GM21529 (cell line): ENCODE measurements at regions not wholly inside any gene's neighbourhood (a gene's known extent, or its start where the extent isn't known, plus 50 kb on each side); places are given as distances from the start of the nearest gene placed in this dataset.
A peak's percentile ranks its signal among the peaks of the same experiment; 100 is the strongest.

Experiments used
- ATAC-seq: cut with Tn5 transposase; IDR thresholded peaks from one replicate; pipeline ENCODE4 v1.9.1; 2021; ENCODE audit not compliant: unreplicated experiment

DNA sequence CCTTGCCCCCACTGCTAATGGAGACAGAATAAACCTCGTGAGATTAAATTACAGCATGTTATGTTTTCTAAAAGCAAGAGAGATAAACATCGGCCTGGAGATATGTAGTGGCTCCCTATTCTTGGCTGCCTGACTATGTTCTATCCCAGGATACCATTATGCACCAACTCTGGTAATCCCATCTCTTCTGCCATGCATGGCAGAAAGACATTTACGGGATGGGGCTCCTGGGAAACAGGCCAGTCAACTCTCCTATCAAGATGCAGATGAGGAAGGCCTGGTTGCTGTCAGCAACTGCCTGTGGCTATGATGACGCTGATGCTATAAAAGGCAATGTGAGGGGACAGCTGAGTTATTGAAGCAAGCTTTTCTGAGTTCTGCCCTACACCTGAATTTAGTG is 166.2 kb upstream of the VCX3A start:
- no peak for ATAC-seq

DNA sequence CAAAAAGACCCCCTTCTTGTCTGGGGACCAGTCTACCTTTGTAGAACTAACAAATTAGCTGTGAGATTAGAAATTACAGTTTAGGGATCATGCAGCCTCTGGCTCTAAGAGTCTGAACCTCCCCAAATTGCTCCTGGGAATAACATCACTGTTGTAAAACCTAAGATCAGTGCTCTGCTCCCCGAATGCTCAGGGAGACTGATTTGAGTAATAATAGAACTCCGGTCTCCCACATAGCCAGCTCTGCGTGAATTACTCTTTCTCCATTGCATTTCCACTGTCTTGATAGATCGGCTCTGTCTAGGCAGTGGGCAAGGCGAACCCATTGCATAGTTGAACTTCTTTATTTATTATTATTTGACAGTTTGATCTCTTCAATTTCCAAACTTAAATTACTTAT is 160.8 kb upstream of the VCX3A start:
- ATAC-seq, result no peak

DNA sequence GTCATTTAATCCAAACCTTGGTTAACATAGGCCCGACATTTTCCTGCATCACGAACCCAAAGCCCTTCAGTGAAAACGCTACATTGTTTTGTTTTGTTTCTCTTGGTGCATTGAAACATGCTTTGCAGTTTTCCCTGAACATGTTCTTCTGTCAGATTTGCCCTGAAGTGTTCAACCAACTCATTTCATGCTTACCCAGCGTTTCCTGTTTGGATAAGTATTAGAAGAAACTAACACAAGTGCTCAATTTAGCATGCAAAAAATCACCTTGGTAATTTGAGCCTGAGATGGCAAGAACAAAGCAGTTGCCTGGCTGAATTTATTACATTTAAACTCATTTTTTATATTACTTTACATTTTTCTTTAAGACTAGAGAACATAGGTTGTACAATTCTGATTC is 160.1 kb upstream of the VCX3A start:
- no peak for ATAC-seq

DNA sequence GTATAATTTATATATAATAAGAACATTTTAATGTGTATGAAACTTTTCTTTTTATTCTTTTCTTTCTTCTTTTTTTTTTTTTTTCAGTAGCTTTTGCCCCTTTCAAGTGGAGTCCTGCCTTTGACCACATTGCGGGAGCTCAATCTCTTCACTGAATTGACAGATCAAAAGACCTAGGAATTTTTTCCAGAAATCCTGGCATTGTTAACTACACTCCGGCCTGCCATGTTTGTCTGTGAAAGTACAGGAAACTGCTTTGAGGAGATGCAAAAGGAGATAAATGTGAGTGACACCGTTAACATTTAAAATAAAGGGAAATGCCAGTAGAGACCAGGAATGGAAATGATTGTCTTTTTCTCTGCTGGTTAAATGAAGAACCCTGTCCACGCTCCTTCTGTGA is 159.3 kb upstream of the VCX3A start:
- ATAC-seq, result no peak

DNA sequence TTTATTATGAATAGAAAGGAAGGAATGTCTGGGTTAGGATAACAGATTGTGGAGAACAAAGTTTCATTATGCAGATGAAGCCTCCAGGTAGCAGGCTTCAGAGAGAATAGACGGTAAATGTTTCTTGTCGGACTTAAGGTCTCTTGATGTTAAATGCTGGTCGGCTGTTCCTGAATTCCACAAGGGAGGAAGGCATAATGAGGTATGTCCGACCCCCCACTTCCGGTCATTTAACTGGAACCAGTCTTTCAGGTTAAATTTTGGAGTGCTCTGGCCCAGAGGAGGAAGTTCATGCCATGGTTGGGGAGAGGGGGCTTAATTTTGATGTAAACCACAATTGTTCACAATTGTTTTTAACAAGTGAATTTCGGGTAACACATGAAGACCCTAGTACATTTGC is 158.1 kb upstream of the VCX3A start:
- no peak for ATAC-seq

DNA sequence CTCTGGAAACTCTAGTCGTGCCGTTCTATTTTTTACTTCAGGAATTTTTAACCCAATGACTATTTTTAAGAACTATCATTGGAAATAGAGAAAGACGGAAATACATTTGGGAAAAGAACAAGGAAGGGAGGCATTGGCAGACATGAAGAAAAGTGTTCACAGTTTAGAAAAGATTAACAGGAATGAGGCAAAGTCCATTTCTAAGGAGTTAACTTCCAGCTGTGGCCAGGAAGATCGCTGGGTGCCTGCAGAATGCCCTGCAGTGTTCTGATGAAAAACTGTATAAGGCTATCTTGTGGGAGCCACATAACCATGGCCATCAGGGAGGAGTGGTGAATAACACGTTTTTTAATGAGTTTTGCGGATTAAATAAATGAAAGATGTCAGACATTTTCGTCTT is 150.6 kb upstream of the VCX3A start:
- no peak for ATAC-seq

DNA sequence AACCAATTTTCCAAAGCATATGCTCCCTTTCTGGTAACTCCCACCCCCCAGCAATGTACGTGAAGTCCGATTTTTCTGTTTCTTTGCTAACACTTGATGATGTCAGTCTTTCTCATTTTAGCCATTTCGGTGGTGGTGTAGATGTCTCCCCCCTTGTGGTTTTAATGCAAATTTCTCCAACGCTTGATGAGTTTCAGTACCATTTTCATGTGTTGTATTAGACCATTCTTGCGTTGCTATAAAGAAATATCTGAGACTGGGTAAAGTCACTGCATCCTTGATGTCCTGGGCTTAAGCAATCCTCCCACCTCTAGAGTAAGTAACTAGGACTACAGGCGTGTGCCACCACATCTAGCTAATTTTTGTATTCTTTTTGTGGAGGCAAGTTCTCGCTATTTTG is 148.4 kb upstream of the VCX3A start:
- peak; percentile 52 for ATAC-seq

DNA sequence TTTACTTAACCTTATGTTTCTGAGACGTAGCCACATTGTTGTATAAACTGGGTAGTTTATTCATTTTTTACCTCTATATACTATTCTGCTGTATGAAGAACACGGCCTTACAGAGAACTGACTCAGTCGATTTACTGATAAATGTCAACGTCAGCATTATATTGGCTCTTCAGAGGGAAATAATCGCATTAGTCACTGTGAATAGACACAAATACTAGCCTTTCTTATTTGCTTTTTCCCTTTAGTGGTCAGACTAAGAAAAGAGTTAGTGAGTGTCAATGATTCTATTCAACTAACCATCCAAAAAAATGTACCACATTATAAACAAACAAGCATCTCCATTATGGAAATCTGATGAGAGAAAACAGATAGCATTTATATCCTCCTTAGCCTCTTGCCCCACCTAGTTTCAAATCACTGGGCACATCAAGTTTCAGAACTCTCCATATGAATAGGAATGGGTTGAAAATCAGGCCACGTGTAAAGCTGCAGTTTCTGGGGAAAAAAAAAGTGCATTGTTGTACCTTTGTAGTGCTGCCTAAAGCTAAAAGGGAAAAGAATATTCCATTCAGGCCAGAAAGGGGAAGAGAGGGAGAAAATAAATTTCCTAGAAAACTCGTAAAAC is 146.7 kb upstream of the VCX3A start:
- ATAC-seq, result no peak

DNA sequence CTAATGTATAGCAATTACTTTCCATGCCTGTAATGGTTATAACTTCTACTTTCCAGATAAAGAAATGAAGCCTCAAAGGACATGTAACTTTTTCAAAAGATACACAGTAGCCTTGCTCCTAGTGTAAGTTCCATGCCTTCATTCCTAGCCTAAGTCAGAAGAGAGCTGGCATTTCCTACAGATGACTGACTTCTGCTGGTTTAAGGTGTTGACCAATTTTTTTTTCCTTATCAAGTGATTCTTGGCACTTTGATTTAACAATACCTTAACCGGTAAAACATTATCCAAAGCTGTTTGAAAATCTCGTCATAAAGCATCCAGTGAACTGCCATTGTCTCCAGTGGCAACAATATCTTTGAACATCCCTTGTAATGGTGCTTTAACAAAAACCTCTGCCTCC is 145.1 kb upstream of the VCX3A start:
- ATAC-seq, result no peak

DNA sequence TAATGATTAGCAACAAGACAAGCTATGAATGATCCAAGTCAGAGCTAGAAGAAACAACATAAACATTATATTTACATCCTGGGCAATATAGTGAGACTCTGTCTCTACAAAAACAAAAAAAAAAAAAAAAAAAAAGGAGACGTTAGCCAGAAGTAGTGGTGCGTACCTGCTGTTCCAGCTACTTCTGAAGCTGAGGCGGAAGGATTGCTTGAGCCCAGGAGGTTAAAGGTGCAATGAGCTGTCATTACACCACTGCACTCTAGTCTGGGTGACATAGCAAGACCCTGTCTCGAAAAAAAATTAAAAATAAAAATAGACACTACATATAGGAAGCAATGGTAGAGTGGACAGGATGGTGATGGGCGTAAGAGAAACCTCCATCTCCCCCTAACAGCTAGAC is 144.6 kb upstream of the VCX3A start:
- ATAC-seq, result no peak

DNA sequence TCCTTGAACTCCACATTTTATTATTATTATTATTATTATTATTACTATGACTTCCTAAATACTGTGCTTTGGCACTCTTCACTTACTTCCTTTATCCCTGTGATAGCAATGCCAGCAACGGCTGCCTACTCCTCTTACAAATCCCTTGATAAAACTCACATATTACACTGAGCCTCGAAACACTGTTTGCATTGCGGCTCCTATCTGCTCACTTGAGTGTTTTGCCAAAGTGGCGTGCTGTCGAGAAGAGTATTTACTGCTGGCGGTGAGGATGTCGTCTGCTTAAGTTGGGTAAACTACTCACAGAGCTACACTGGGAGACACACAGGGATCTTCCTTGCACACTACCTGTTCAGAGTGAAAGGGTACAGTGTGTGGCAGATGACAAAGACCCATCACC is 143.4 kb upstream of the VCX3A start:
- ATAC-seq, result no peak

DNA sequence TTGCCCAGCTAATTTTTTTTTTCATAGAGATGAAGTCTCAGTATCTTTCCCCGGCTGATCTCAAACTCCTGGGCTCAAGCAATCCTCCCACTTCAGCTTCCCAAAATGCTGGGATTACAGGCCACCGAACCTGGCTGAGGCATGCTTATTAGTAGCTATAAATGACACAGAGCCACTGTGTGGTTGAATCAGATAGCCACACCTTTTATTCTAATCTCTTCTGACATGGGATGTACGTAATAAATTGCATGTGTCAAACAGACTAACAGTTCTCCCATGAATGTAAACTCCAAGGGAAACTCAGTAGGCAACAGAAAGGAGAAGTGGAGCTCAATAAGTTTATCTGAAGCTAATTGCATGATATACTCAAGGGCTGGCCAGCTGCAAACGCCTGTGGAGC is 139.8 kb upstream of the VCX3A start:
- ATAC-seq, result no peak

DNA sequence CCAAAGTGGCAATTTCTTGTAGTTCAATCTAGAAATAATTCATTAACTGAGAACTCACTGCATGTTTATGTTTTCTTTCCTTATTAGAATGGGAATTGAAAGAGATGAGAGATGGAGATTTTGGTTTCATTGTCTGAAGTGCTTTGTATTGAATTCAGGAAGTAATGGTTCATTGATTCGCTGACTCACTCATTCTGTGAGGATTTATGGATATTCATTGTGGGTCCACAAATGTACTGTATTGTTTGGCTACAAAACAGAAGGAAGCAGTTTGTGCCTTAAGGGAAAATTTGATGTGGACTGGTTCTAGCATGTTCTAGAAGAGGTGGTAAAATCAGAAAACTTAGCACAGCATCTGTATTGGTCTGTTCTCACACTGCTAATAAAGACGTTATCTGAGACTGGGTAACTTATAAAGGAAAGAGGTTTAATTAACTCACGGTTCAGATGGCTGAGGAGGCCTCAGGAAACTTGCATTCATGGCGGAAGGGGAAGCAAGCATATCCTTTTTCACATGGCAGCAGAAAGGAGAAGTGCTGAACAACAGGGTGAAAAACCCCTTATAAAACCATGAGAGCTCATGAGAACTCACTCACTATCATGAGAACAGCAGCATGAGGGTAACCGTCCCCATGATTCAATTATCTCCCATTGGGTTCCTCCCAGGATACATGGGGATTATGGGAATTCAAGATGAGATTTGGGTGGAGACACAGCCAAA is 132.3 kb upstream of the VCX3A start:
- ATAC-seq, result peak; percentile 76

DNA sequence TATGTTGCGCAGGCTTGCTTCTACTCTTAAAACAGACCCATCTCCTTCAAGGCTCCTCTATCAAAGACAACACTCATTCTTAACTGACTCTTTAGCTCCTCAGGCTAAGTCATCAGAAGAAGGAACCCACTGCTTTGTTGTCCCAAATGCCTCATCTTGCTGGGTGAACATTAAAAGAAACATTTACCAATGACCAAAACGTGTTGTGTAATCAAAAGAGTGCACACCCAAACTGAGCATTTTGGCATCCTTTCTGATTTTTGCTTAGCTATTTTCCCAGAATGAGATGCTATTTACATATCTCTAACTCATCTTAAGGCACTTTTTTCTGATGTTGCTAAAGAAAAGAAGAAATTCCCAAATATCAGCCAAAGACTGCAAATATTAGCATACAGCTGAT is 131.7 kb upstream of the VCX3A start:
- ATAC-seq, result no peak

DNA sequence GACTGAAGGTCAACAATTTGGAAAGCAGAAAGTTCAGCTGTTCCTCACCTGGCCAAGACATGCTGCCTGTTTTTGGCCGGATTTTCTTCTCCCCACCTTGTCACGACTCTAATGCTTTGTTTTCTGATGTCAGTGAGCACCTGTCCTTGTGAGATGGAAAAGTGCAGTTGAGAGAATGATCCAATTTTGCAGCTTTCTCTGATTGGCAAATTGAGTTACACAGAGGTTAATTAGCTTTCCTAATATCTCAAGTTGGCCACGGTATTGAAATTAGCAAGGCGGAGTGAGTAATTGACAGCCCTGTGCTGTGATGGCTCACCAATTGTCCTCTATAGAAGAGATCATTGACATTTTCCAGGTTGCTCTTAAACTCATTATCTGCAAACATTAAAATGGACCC is 126.8 kb upstream of the VCX3A start:
- ATAC-seq, result no peak

DNA sequence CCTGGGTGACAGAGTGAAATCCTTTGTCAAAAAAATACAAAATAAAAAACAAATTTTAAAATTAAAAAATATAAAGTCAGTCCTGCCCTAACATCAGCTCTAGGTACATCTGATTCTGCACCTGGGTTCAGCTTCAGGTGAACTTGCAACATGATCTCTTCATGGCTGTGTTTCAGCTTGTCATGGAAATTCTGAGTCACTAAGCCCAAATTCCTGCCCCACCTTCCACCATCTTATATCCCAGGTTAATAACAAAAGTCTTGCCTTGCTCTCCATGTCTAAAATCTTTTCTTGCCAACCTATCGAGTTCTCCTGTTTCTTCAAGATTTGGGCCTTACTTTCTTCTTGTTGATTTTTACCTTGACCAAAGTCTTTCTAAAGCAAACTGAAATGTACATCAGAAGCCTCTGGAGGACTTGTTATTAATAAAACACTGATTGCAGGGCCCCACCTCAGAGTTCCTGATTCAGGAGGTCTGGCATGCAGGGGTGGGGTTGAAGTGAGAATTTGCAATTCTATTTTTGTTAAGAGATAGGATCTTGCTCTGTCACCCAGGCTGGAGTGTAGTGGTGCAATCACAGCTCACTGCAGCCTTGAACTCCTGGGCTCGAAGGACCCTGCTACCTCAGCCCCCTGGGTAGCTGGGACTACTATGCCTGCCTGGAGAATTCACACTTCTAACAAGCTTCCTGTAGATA is 125.8 kb upstream of the VCX3A start:
- no peak for ATAC-seq

DNA sequence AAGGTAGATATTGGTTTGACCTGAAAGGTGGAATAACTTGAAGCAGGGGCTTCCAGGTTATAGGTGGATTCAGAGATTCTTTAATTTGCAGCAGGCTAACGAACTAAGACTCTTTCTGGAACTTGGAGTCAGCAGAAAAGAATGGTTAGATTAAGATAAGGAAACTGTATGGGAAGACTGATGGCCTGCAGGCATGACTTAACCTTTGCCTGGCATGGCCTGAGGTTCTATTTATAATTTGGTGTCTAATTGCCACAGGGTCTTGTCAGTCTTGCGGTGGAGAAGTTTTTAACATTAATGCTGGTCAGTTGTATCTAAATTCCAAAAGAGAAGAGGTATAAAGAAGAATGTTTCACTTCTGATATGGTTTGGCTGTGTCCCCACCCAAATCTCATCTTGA is 110.3 kb upstream of the VCX3A start:
- ATAC-seq, result no peak

DNA sequence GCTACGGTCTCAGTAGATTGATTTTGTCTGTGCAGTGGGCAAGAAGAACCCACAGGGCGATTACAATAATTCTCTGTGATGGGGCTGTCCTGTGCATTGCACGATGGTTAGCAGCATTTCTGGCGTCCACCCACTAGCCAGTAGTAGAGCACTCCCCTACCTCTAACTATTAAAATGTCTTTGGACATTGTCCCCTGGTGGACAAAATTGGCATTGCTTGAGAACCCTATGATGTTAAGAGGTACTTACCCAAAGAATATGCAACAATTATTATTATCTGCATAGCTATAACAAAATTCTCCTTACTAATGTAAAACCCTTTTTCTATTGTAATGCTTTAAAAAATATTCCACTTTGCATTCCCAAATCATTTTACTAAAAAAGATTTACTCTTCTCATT is 109.5 kb upstream of the VCX3A start:
- no peak for ATAC-seq

DNA sequence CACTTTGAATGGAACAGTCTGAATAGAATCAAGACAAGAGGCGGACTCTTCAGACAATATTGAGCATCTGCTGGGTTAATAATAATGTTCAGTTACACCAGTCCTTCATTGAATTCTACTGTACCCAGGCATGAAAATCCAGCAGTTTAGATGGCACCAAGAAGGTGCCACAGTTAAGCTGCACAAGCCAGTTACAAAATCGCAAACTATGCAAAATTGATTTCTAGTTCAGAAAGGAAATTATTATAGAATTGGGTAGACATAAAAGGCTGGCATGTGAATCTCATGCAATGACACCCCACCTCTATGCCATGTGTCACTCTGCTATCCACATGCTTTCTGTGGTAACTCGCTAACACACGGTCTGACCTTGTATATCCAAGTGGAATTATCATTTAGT is 105.8 kb upstream of the VCX3A start:
- ATAC-seq, result no peak

DNA sequence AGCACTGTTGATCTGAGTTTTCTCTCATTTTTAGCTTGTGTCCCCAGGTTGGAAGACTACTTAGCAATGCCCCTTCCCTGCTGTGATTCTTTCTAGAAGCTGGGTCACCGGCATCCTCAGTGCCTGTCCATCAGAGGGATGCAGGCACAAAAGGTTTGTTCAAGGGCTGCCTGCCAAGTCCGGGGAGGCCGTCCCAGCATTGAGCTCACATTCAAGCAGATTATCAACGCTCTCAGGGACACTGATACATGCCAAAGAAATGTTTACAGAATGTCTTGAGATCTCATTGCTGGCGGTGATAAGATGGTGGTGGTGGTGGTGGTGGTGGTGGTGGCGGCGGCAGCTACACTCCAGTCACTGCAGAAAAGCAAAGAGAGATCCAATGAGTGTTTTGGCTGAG is 79.6 kb upstream of the VCX3A start:
- no peak for ATAC-seq

DNA sequence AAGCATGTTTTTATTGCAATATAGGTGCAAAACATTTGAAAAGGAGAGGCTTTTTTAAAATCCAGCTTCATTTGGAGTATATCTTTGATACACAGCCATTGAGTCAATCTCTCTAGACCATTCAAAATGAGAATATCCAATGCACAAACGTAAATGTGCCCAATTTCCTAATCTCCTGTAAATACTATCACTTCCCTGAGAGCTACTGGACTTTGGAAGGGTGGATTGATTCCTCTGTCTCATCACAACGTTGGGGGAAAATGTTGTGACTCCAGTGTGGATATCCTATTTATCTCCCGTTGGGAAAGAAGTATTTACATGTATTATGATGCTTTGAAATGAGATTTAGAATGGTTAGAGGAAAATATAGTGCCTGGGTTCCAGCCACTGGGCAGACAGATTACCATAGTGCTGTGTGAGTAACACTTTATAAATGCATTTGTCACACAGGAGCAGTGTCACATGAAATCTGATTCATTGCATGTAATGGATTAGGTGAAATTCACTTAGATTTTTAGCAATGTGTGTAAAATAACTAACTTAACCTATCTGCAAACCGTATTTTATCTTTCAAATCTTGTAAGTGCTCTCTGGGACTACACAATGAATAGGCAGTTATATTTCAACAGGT is 64.4 kb upstream of the VCX3A start:
- ATAC-seq, result no peak
